ELF-1 (cell line): ENCODE measurements at regions not wholly inside any gene's neighbourhood (a gene's known extent, or its start where the extent isn't known, plus 50 kb on each side); places are given as distances from the start of the nearest gene placed in this dataset.
"Not testable (repeated sequence)": the region's sequence is repeated elsewhere in the genome, so short reads cannot be mapped to it uniquely, and the experiment has no call there.

Source experiments
- DNase-seq: peaks from one replicate; pipeline ENCODE4 v3.0.0-alpha.2; 2016; ENCODE audit warnings: low read depth, low spot score

DNA sequence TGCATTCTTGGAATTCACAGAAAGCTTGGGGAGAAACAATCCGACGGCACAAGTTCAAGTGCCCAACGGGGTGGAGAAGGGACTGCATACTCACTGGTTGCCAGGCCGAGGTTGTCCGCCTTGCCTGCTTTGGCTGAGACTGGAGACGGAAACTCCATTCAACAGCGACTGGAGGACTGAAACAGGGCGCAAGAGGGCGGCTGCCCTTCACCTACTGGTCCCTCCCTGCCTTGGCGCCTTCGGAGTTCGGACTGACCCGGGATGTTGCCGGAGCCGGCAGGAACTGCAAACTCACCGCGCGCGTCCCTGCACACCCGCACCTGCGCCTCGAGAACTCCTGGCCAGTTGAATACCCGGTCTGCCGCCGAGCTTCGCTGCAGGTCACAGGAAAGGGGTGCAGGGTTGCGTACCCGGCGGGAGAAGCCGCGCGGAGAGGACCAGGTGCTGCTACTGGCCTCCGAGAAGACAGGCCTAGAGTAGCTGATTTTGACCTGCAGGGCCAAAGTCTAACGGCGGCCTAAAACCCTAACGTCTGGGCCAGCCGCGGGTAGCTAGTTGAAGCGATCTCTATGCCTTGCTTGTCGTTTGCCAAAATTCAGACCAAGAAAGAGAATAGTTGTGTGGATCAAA, 132.9 kb downstream of the FAM72B start:
- peak; percentile 4 for DNase-seq

DNA sequence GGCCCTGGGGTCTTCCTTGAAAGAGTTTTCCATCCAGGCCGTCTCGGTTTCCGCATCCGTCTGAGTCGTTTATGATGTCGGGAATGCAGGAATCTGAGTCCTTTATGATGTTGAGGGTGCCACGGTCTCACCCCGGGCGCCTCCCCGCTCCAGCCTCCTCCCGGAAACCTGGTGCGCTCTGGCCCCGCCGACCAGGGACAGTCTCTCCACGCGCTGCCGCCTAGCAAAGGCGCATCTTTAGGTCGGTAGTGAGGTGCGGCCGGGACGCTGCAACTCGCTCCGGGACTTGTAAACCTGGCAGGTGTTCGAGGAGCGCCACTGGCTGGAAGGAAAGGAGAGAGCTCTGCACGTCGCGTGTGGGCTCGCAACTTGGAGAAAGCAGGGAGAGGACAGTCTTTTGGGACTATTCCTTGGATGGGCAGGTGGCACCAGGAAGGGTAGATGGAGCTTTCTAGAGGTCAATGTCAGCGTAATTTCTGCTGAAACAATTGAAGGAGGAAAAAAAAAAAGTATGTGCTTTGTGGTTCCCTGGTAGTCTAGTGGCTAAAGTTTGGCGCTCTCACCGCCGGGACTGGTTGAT, 132.0 kb downstream of the FAM72B start:
- DNase-seq: peak; percentile 29

DNA sequence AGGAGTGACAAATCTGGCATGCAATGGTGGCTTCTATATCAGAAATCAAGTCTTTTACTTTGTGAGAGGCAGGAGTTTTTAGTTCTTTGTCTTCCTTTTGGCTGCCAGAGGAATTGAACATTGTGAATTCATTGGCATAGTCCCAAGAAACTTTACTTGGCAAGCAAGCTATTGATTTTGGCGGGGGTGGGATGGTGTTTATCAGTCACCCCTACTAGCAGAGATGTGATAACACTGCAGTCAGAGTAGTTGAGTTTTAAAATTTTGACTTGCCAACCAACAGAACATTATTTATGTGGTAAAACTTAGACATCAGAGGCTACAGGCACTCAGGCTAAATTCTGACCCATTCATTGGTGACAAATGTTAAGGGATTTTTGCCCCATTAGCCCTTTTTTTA, 129.2 kb downstream of the FAM72B start:
- not testable (repeated sequence) for DNase-seq

DNA sequence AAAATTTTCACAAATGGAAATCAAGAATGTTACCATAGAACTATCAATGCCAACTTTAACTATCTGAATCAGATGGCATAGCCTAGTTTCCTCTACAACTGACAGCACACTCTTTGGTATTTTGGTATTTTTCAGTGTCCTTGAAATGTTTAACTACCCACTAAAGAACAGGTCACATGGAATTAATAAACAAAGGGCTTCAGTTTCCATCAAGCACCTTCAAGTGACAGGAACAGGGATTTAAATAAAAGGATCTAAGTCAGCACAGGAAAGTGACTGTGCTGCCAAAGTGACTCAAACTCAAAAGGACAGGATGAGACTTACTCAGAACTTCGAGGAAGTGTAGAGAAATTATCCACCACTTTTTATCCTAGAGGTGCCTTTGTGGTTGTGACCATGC, 117.2 kb downstream of the FAM72B start:
- not testable (repeated sequence) for DNase-seq

DNA sequence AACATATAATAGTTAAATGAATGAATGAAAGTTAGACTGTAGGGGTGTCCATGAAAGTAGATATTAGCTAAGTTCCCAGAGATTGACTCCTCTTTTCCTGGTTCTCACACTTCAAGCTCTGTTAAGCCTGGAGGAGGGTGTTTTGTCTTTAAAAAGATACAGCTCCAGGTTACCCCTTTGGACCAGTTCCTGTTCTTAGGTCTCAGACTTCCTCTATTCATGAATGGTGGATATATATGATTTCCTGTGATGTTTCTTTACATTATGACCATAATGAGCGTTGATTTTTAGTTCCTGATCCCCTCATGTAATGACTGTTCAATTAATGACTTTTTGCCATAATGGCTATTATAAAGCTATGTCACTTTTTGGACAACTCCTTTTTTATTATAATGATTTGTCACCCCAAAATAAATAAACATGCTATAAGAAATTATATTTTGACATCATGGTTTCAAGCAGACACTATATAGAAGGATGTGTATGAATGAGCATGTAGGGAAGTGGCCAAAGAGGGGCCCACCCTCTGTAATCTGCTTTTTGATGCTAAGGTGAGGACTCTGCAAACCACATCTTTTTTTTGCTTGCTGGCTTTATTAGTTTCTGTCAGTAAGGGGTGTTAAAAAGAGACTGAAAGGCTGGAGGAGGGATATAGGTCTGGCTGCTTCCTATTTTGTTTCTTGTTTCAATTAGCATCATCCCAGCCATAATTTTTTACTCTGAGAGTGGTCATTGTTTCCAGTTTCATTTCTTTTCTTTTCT, 115.2 kb downstream of the FAM72B start:
- not testable (repeated sequence) for DNase-seq

DNA sequence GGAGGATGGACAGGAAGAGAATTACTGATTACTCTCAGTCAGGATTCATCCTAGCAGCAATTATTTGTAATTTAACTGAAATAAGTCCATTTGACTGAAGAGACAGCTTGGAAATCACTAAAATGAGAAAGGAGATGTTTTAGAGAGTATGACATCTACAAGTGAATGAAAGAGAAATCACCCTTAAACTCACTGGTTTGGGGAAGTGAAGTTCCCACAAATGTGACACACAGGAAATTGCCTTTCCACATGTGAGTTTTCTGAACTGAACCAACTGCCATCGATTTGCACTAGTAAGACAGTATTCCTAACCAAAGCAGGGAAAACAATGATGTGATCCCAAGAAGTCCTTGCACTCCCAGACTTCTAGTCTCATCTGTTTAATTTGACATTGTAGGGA, 110.3 kb downstream of the FAM72B start:
- not testable (repeated sequence) for DNase-seq

DNA sequence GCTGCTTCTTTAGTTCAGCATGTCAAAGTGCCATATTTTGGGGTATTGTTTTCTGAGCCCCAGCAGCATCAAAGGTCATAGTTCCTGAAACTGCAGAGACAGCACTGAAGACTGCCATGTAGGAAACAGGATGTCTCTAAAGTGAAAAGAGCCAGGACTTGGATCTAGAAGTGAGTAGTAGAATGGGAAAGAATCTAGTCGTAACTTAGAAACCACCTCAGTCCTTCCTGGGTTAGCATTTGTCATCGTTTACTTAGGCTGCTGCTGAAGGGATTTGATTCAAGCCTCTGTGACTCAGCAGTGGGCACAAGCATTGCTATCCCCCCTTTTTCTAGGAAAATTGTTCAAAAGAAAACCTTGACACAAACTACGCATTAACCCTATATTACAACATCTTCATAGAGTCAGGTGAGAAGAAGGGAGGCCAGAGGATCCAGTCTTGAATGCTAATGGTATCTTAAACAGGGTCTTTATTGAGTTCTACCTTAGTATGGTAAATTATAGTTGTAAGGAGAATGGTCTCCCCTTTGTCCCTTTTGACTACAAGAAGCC, 108.8 kb downstream of the FAM72B start:
- not testable (repeated sequence) for DNase-seq

DNA sequence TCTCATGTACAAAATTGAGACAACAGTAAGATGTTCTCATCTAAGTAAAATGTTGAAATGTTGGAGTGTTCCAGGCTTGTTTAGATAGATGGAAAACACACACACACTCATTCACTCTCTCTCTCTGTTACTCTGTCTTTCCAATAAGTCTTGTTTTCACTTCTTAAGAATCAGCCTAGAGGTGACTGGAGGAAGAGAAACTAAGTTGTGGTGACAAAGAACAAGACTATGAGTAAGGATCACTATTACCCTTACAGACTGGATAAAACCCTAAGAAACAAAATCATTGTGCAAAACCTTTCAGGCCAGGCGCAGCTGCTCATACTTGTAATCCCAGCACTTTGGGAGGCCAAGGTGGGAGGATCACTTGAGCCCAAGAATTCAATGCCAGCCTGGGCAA, 107.5 kb downstream of the FAM72B start:
- not testable (repeated sequence) for DNase-seq

DNA sequence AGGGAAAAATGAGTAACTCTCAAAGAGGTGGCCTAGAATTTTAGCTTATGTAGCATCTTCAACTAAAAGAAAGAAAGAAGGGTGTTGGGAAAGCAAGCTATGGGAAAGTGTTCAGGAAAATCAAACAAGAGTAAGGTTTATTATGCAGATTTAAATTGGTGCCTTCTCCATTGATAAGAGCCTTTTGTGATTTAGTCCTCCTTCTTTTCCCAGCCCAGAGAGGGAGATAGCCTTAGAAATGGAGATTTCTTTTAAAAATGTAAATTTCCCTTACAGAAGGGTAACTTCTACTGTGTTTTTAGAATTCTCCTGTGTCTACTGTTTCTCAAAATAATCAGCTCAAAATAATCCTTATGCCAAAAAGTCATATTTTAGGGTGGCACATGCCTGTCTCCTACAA, 104.5 kb downstream of the FAM72B start:
- DNase-seq: not testable (repeated sequence)

DNA sequence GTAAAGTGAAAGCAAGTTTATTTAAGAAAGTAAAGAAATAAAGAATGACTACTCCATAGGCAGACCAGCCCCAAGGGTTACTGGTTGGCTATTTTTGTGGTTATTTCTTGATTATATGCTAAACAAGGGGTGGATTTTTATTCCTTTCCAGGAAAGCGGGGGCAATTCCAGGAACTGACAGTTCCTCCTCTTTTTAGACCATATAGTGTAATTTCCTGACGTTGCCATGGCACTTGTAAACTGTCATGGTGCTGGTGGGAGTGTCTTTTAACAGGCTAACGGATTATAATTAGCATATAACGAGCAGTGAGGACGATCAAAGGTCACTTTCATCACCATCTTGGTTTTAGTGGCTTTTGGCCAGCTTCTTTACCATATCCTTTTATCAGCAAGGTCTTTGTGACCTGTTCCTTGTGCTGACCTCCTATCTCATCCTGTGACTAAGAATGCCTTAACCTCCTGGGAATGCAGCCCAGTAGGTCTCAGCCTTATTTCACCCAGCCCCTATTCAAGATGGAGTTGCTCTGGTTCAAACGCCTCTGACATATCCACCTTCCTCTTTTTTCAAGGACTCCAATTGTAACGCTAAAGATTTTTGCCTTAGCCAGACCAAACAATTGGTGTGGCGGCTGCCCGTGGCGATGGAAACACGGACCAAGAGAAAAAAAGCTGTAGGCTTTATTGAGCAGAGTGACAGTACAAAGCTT, 103.8 kb downstream of the FAM72B start:
- DNase-seq: peak; percentile 41

DNA sequence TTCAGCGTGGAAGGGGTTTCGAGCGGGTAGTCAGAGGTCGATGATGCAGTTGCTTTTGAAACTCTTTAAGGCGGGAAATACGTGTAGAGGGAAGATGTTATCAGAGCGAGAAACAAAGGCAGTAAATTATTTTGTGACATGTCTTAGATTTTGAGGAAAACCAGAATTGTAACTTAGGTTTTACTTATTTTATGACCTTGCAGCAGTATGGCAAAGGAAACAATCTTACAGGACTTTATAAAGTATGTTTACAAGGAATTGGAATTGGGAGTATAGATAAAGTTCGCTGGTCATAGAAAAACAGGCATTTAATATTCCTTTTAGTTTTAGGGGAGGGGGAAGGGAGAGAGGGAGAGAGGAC, 103.3 kb downstream of the FAM72B start:
- not testable (repeated sequence) for DNase-seq

DNA sequence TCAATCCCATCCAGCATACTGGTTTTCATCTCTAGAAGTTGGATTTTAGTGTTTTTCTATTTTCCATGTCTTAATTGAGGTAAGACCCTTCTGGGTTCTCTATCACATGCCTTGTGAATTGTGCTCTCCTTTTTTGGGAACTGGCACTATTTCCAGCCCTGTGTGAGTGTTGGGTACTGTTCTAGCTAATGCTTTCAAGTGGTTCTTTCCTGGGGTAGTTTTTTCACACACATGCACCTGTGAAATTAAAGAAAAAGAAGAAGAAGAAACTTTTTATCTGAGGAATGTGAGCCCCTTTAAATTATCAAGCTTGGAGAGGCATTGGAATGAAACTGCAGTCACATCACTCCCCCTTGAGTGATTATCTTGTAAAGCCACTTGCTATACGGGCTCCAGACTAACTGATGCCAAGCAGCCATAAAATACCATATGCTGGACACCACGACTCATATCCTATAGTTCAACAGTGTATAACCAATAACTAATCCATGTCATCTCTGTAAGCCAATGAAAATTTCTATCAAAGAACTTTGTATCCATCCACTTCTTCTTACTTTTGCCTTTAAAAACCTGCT, 102.4 kb downstream of the FAM72B start:
- not testable (repeated sequence) for DNase-seq

DNA sequence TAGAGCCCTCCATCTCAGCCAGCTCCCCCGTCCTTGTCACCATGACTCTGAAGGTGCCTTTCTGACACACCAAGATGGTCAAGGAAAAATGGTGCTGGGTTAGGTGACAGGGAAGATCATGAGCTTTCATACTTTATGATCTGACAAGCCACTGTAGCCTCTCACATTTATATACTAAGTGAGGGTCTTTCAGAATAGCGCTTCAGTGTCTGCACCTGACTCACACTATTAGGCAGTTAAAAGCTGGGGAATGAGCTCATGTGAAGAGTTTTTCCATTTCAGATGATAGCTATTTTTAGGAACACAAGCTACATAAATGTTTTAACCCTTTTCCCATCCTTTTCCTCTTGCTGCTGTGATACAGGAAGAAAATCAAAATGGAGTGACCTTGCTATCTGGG, 101.1 kb downstream of the FAM72B start:
- DNase-seq: not testable (repeated sequence)

DNA sequence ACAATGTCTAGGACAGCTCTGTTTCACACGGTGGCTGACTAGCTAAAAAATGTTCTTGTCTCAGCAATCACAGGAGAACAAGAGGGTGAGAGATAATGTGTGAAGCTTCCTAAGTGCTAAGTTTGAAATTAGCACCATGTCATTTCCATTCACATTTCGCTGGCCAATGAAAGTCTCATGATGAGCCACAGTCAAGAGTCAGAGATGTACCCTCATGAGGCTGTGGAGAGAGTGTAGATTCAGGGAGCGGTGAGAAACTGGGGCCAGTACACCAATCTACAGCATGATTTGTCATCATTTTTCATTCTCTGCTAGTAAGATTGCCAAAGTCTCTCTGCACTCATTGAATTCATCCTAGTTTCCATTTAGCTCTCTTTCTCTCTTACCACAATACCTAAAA, 97.9 kb downstream of the FAM72B start:
- DNase-seq: not testable (repeated sequence)

DNA sequence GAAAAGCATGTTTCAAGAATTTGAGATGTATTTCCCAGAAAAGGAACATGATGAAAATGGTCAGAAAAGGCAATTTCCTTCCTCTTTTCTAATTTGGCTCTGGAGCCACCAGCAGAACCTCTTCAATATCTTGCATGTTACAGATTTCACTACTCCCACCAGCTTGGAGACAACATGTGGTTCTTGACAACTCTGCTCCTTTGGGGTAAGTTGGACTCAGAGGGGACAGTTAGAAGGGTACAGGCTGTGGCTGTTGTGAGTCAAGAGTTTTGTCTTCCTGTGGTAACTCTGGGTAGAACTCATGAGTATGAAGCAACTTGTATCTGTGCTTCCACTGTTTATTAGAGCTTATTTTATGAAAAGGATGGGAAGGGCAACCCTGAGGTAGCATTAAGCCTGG, 96.9 kb downstream of the FAM72B start:
- DNase-seq: not testable (repeated sequence)

DNA sequence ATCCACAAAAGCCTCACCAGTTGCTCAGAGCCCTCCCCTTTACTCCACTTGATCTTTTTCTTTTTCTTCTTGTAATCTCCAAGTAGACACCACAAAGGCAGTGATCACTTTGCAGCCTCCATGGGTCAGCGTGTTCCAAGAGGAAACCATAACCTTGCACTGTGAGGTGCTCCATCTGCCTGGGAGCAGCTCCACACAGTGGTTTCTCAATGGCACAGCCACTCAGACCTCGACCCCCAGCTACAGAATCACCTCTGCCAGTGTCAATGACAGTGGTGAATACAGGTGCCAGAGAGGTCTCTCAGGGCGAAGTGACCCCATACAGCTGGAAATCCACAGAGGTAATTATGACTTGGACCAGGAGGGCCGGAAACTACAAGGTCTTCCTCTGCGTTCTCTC, 95.6 kb downstream of the FAM72B start:
- not testable (repeated sequence) for DNase-seq

DNA sequence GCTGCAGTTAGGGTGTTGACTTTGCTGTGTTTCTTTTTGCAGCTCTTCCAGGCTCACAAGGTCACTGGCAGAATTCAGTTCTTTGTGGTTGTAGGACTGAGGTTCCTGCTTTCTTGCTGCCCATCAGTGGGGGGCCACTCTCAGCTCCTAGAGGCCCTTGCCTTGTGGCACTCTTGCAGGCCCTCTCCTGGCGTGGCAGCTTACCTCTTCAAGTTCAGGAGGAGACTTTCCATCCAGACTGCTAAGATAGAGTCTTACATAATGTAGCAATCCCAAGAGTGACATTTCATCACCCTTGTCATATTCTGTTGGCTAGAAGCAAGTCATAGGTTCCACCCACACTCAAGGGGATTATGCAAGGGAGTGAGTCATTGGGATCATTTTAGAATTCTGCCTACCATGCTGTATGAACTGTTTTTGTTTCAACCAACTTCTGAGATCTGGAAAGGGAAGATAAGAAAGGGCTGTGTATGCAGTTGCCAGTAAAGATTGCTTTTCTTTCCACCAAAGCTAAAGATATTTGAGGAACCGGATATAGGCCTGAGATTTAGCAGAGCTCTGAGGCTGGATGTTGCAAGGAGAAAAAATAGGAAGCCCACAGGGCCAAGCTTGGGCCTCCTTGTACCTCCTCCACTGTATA, 91.7 kb downstream of the FAM72B start:
- DNase-seq: not testable (repeated sequence)

DNA sequence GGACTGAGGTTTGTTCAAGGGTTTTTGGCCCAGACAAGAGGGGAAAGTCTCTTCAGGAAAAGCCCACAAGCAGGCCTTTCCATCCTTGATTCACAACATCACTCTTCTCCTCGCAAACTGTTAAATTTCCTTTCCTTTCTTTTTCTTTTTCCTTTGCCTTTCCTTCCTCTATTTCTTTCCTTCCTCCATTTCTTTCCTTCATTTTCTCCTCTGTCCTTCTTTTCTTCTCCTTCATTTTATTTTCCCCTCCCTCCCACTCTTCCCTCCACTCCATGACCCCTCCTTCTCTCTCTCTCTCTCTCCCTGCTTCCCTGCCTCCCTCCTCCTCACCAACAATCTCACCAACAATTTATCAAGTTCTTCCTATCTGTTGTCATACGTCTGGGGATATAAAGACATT, 89.1 kb downstream of the FAM72B start:
- DNase-seq: not testable (repeated sequence)

DNA sequence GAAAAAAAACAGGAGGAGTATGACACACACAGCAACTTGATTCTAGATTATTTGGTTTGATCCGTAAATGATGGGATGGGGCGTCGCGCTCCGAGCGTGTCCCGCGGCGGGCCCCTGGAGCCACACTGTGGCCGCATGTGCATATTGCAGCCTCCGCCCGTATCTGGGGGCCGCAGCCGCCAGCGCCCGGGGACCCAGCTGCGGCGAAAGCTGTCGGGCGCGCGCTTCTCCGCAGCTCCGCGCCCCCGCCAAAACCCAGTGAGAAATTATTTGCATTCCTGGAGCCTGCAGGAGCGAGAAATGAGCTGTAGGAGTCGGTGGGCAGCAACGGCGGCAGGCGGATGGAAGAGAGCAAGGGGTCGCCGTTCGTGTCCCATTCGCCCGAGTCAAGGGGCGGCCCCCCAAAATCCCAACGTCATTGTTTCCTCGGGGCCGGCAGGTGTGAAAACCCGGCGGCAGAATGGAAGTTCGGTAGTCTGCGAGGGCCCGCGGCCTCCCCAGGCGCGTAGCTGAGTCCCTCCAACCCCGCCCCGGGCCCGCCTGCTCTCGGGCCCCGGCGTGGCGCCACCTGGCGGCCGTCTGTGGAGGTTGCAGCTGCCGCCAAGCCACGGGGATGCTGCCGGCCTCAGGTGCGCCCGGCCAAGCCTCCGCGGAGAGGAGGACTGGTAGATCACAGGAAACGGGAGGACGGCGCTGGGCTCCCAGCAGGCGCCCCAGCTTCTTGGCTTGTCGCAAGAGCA, 86.8 kb downstream of the FAM72B start:
- DNase-seq: peak; percentile 88

DNA sequence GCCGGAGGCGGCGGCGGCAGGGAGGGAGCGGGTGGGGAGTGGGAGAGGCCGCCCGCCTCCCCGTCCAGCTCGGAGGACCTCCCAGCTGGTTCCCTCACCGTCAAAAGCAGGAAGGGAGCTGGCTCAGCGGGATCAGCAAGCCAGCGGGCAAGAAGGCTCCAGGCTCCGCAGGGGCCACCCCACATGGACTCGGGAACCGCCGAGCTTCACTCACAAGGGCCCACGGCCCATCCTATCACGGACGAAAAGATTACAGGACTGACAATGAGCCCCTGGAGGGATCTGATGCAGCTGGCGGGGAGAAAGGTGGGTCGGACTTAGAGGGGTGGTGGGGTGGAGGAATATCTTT, 86.3 kb downstream of the FAM72B start:
- DNase-seq: peak; percentile 18
